ENCODE measurements at regions not wholly inside any gene's neighbourhood (a gene's known extent, or its start where the extent isn't known, plus 50 kb on each side); places are given as distances from the start of the nearest gene placed in this dataset.

DNA sequence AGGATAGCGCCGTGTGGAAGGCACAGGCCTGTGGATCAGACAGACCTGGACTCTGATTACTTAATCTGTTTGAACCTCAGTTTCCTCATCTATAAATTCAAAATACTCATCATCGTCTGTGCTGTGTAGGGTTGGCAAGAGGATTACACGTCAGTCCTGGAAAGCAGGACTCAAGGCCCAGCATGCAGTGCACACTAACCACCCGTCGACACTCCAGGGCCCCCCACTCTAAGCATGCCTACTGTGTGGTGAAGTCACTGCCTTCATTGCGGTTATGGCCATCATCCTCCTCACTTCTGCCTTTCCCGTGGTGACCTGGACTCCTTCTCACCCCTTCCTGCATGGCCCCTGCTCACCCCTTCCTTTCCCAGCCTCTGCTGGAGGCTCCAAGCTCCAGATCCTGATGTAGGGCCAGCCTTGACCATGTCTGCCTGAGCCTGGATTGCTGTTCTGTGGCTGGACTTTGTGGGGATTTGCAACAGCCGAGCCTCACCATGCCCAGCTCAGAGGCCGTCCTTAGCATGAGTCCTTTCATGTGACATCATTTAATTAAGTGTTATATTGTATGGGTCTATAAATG is 1158.0 kb downstream of the TBC1D22A start:
- DNase-seq (ENCODE audit: low read depth) = no peak
- H3K4me3 ChIP-seq (ENCODE audit: low read depth, low read length) = no peak overlapping the region
- TF ChIP-seq, protein P1, sequence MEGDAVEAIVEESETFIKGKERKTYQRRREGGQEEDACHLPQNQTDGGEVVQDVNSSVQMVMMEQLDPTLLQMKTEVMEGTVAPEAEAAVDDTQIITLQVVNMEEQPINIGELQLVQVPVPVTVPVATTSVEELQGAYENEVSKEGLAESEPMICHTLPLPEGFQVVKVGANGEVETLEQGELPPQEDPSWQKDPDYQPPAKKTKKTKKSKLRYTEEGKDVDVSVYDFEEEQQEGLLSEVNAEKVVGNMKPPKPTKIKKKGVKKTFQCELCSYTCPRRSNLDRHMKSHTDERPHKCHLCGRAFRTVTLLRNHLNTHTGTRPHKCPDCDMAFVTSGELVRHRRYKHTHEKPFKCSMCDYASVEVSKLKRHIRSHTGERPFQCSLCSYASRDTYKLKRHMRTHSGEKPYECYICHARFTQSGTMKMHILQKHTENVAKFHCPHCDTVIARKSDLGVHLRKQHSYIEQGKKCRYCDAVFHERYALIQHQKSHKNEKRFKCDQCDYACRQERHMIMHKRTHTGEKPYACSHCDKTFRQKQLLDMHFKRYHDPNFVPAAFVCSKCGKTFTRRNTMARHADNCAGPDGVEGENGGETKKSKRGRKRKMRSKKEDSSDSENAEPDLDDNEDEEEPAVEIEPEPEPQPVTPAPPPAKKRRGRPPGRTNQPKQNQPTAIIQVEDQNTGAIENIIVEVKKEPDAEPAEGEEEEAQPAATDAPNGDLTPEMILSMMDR (IDR thresholded peaks at IDR 0.05; ENCODE audit: control insufficient read depth, extremely low read depth, insufficient read depth) = no peak

DNA sequence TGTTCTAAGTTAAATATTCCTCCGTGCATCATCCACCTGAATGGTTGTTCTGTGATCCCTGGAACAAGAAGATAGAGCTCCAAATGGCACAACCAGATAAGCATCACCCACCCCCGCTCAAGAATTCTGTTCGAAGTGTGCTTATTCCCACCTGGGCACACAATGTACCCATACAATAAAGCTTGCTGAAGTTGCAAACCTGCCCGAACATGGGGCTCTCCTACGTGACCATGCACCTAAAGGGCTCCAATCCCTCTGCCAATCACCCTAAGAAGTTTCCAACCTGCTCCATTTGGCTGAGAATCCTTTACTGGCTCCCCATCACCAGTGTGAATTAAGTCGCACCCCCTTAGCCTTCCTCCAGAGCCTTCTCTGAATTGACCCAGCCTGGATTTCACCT is 1157.4 kb downstream of the TBC1D22A start:
- no peak for DNase-seq (ENCODE audit: low read depth)
- TF ChIP-seq, protein P1 (IDR thresholded peaks at IDR 0.05; ENCODE audit: control insufficient read depth, extremely low read depth, insufficient read depth) = no peak
- no peak overlapping the region for H3K4me3 ChIP-seq (ENCODE audit: low read depth, low read length)

DNA sequence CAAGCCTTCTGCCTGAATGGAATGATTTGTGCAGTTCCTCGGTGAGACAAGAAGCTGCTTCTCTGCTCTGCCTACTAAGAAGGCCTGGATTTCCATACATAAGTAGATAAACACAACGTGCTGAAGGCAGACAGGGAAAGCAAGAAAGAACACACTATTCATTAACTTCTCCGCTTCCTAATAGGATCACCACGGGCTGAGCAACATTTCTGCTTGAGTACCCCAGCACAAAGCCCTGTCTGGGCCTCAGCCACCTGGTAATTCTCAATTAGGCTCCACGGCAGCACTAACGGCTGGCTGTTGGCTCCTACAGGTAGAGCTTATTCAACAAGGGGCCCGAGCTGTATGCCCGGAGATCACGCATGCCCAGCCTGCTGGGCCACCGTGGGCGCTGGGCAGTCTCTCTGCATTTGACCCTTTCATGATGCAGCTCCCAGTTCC is 1156.6 kb downstream of the TBC1D22A start:
- no peak overlapping the region for H3K4me3 ChIP-seq (ENCODE audit: low read depth, low read length)
- no peak for DNase-seq (ENCODE audit: low read depth)
- TF ChIP-seq, protein P1 (IDR thresholded peaks at IDR 0.05; ENCODE audit: control insufficient read depth, extremely low read depth, insufficient read depth) = no peak

DNA sequence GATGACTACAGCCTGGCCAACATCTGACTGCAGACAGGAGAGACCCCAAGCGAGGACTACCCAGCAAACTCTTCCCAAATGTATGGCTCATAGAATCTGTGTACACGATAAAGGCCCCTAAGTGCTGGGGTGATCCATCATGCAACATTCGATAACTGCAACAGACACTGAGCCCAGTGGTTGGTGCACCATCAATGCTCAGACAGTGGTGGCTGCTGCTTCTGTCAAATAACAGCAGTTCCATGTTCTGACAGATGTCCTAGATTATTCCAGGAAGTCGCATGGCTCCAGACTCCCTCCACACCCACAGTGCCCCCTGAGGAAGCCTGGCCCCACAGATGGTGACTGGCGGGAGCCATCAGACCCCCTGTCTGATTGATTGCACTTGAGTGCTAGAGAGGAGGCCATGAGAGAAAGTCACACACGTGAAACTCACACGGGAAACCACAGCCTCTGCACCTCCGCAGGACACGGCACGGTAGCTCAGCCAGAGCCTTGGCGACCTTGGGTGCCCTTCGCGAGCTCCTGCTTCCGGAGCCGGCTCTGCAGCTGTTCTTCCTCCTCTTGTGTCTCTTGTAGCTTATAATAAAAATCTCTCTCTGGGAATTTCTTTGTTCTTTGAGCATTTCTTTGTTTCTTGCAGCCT is 1155.9 kb downstream of the TBC1D22A start:
- DNase-seq (ENCODE audit: low read depth) = no peak
- TF ChIP-seq, protein P1 (IDR thresholded peaks at IDR 0.05; ENCODE audit: control insufficient read depth, extremely low read depth, insufficient read depth) = no peak

DNA sequence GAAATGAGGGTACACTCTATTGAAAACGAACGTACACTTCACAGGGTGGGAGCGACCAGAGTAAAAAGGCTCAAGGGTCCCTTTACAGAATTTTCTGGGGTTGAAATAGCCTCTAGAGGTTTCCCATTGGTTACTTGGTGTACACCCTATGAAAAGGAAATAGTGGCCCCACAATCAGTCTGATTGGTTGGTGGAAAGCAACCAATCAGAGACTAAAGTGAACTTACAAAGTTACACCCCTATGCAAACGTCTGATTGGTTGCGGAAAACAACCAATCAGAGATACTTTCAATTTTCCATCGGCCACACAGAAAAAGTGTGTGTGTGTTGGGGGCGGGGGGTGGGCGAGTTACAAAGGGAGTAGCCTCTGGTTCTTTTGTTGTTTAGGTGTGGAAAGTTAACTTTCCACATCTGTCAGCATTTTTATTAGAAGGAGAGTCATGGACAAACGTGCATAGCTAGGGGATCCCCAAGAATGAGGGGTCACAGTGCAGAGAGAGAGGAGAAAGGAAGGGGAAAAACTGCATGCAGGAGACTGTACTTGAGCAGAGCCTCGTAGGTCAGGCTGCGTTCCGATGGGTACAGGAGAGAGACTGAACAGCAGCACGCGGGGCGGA is 1152.1 kb downstream of the TBC1D22A start:
- TF ChIP-seq, protein P1 (IDR thresholded peaks at IDR 0.05; ENCODE audit: control insufficient read depth, extremely low read depth, insufficient read depth) = no peak
- no peak for DNase-seq (ENCODE audit: low read depth)
- H3K4me3 ChIP-seq (ENCODE audit: low read depth, low read length) = no peak overlapping the region

More for the DNA sequence above, 1155.9 kb downstream of the TBC1D22A start:
- no peak overlapping the region for H3K4me3 ChIP-seq (ENCODE audit: low read depth, low read length)

DNA sequence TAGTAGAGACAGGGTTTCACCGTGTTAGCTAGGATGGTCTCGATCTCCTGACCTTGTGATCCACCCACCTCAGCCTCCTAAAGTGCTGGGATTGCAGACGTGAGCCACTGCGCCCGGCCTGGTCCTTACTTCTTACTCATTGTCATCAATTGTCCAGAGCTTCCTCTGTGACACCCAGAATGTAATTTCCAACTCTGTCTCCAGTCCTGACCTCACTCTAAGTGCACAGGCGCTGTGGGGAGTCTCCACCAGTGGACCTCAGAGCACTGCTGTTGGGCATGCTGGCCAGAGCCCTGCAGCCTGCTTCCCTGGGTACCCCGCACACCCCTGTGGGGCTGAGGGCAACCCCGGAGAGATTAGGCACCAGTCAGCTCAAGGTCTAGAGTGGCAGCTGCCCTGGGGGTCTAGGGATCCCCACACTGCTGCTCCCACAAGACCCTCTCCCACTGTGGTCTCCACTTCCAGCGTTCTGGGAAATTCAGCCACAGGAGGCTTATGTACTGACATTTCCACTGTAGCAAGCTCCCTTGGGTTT is 1140.3 kb downstream of the TBC1D22A start:
- TF ChIP-seq, protein P1 (IDR thresholded peaks at IDR 0.05; ENCODE audit: control insufficient read depth, extremely low read depth, insufficient read depth) = no peak
- no peak for DNase-seq (ENCODE audit: low read depth)
- H3K4me3 ChIP-seq (ENCODE audit: low read depth, low read length) = no peak overlapping the region
